Fibroblast of lung (primary cell): ENCODE measurements at regions not wholly inside any gene's neighbourhood (a gene's known extent, or its start where the extent isn't known, plus 50 kb on each side); places are given as distances from the start of the nearest gene placed in this dataset.

Experiments used
- DNase-seq, 2 donors: peaks; one replicate each; pipeline versions ENCODE4 v3.0.0 to v3.0.0-alpha.2; 2010; ENCODE audit warnings: low read depth in 2 of 2
- H2AFZ ChIP-seq: 2 replicates; pipeline ENCODE4 v1.5.1; 2012; ENCODE audit warnings: low read length, control low read depth, inconsistent platforms
- H3K27ac ChIP-seq: 2 replicates; pipeline ENCODE4 v1.5.1; 2011; ENCODE audit warnings: low read length, control low read depth; ENCODE audit not compliant: insufficient read depth
- H3K27me3 ChIP-seq: 2 replicates; pipeline ENCODE4 v1.5.1; 2011; ENCODE audit warnings: mild to moderate bottlenecking, low read length; ENCODE audit not compliant: control insufficient read depth, insufficient read depth
- H3K36me3 ChIP-seq: 2 replicates; pipeline ENCODE4 v1.5.1; 2011; ENCODE audit warnings: low read length; ENCODE audit not compliant: control insufficient read depth, insufficient read depth
- H3K4me1 ChIP-seq: 2 replicates; pipeline ENCODE4 v1.5.1; 2011; ENCODE audit warnings: low read length; ENCODE audit not compliant: control insufficient read depth, insufficient read depth; ENCODE audit errors: extremely low read depth
- H3K4me2 ChIP-seq: 2 replicates; pipeline ENCODE4 v1.5.1; 2011; ENCODE audit warnings: low read length, control low read depth; ENCODE audit not compliant: insufficient read depth; ENCODE audit errors: extremely low read depth
- H3K4me3 ChIP-seq, 4 experiments: fragments of 200-600 bp in 1 of 4; sonication (generic) in 1 of 4; replicated peaks in 1 of 4; 2 replicates each; pipeline ENCODE4 v1.5.1; 2011 to 2016; ENCODE audit warnings: low read length in 4 of 4, low read depth in 3 of 4, mild to moderate bottlenecking in 3 of 4, control low read depth in 2 of 4, inconsistent platforms in 1 of 4, mixed read lengths in 1 of 4; ENCODE audit not compliant: insufficient read depth in 1 of 4; ENCODE audit errors: control extremely low read depth in 1 of 4
- H3K79me2 ChIP-seq: 2 replicates; pipeline ENCODE4 v1.5.1; 2012; ENCODE audit warnings: mild to moderate bottlenecking, low read length, inconsistent platforms; ENCODE audit not compliant: control insufficient read depth, insufficient read depth
- H3K9ac ChIP-seq: 2 replicates; pipeline ENCODE4 v1.5.1; 2011; ENCODE audit warnings: mild to moderate bottlenecking, low read length, control low read depth; ENCODE audit not compliant: insufficient read depth
- H3K9me3 ChIP-seq: 2 replicates; pipeline ENCODE4 v1.5.1; 2012; ENCODE audit warnings: low read depth, low read length; ENCODE audit not compliant: control insufficient read depth, insufficient read depth
- H4K20me1 ChIP-seq: 2 replicates; pipeline ENCODE4 v1.5.1; 2011; ENCODE audit warnings: low read length; ENCODE audit not compliant: control insufficient read depth, insufficient read depth; ENCODE audit errors: extremely low read depth
- EZH2 ChIP-seq: IDR thresholded peaks from 2 replicates; pipeline ENCODE4 v1.5.1; 2012; ENCODE audit warnings: low read length, control low read depth, mild to moderate bottlenecking; ENCODE audit errors: missing control alignments
- TF ChIP-seq, protein P1 (sequence below), 2 donors: IDR thresholded peaks in 1 of 2; conservative IDR thresholded peaks in 1 of 2; 1 replicate in 1 of 2; 2 replicates in 1 of 2; pipeline ENCODE4 v1.5.1; 2011 to 2012; ENCODE audit warnings: low read length in 2 of 2, control low read depth in 1 of 2, inconsistent platforms in 1 of 2, low read depth in 1 of 2, mild to moderate bottlenecking in 1 of 2

DNA sequence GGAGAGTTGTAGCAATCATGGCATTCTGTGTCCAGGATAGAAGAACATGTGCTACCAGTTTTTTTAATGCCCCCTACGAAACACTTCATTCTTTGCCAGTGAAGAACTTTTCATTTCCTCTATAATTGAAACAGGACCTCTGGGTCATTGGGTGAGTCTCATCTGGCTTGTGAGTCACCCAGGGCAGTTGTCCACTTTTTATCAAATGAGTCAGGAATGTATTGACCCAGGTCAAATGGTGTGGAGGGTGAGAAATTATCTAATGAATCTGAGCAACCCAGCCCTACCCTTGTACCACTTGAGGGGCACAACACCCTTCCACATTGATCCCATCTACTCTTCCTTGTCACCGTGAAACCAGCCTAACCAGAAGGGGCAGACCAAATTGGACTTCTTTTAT is 417.3 kb upstream of the PROX1 start:
- no peak overlapping the region for H3K4me2 ChIP-seq
- H3K9me3 ChIP-seq, result no peaks in the 10 kb centered on the region
- no peak overlapping the region for H3K4me3 ChIP-seq
- no peak for DNase-seq
- no peak overlapping the region for H2AFZ ChIP-seq
- no peak overlapping the region for H3K27ac ChIP-seq
- H4K20me1 ChIP-seq, result no peaks in the 10 kb centered on the region
- no peak overlapping the region for H3K9ac ChIP-seq
- no peaks in the 10 kb centered on the region for H3K36me3 ChIP-seq
- H3K79me2 ChIP-seq, result no peaks in the 10 kb centered on the region
- TF ChIP-seq EZH2, result no peak
- TF ChIP-seq, protein P1, sequence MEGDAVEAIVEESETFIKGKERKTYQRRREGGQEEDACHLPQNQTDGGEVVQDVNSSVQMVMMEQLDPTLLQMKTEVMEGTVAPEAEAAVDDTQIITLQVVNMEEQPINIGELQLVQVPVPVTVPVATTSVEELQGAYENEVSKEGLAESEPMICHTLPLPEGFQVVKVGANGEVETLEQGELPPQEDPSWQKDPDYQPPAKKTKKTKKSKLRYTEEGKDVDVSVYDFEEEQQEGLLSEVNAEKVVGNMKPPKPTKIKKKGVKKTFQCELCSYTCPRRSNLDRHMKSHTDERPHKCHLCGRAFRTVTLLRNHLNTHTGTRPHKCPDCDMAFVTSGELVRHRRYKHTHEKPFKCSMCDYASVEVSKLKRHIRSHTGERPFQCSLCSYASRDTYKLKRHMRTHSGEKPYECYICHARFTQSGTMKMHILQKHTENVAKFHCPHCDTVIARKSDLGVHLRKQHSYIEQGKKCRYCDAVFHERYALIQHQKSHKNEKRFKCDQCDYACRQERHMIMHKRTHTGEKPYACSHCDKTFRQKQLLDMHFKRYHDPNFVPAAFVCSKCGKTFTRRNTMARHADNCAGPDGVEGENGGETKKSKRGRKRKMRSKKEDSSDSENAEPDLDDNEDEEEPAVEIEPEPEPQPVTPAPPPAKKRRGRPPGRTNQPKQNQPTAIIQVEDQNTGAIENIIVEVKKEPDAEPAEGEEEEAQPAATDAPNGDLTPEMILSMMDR (conservative IDR thresholded peaks at IDR 0.05 in 1 of 2, IDR thresholded peaks at IDR 0.05 in 1 of 2; ENCODE audit: low read depth in 1 of 2, low read length in 2 of 2), result no peak
- no peaks in the 10 kb centered on the region for H3K27me3 ChIP-seq
- H3K4me1 ChIP-seq, result no peaks in the 10 kb centered on the region

GRCh38 chr1:213571419-213571818 is 416.4 kb upstream of the PROX1 start:
- Histone ChIP-seq H4K20me1 (no peaks in the 10 kb centered on the region), H3K9ac (no peak overlapping the region), H3K9me3 (no peaks in the 10 kb centered on the region), H3K27ac (no peak overlapping the region), H3K79me2 (no peaks in the 10 kb centered on the region), H3K4me3 (no peak overlapping the region), H3K36me3 (no peaks in the 10 kb centered on the region), H2AFZ (no peak overlapping the region), H3K4me1 (no peaks in the 10 kb centered on the region), H3K4me2 (no peak overlapping the region), H3K27me3 (no peaks in the 10 kb centered on the region)
- no peak for DNase-seq
- no peak for TF ChIP-seq EZH2
- TF ChIP-seq, protein P1 (conservative IDR thresholded peaks at IDR 0.05 in 1 of 2, IDR thresholded peaks at IDR 0.05 in 1 of 2; ENCODE audit: low read depth in 1 of 2, low read length in 2 of 2), result no peak

- TF ChIP-seq, protein P1 (conservative IDR thresholded peaks at IDR 0.05 in 1 of 2, IDR thresholded peaks at IDR 0.05 in 1 of 2; ENCODE audit: low read depth in 1 of 2, low read length in 2 of 2), result no peak
- TF ChIP-seq EZH2, result no peak
- Histone ChIP-seq H3K4me2 (no peak overlapping the region), H3K9ac (no peak overlapping the region), H3K4me3 (no peak overlapping the region), H3K27me3 (no peaks in the 10 kb centered on the region), H3K9me3 (no peaks in the 10 kb centered on the region), H3K79me2 (no peaks in the 10 kb centered on the region), H3K27ac (no peak overlapping the region), H3K4me1 (no peaks in the 10 kb centered on the region), H3K36me3 (no peaks in the 10 kb centered on the region), H2AFZ (no peak overlapping the region), H4K20me1 (no peaks in the 10 kb centered on the region)
- no peak for DNase-seq
These were observed 415.9 kb upstream of the PROX1 start for GRCh38 chr1:213571843-213572242.
